ENCODE measurements at regions not wholly inside any gene's neighbourhood (a gene's known extent, or its start where the extent isn't known, plus 50 kb on each side); places are given as distances from the start of the nearest gene placed in this dataset.

DNA sequence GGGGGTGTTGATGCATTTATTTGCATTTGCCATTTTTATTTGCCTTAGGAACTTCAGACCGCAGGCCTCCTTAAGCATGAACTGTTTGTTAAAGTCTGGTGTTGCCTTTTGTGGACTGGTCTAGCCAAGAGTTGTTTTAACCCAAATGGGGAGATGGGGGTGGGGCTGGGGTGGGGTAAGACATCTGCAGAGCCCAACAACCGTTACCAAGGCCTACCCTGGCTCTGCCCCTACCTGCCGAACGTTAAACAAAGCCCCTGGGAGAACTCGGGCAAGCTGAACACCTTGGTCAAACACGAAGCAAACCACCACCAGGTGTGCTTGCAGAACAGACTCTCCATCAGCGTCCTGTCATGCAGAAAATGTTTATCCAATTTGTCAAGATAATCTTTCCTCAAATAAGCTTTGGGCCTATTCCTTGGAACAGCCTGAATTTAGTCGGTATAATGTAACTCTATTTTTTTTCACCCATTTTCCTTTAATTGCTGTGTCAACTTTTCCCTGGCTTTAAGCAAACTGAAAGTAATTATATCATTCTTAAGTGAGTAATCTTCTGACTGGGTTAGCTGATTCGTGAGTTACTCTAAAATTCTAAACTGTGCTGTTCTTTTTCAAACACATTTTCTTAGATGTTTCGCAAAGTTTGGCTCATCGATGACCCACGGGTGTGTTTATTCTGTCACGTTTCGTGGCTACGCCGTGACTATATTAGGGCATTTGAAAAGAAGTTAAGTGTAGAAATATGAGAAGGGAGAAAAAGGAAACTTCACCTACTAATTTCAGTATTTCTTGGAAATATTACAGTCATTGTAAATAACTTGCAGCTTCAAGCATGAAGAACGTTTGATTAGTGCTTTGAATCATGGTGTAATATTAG, 127.6 kb downstream of the SOX2 start:
- no peak for TF ChIP-seq POLR2AphosphoS5 (IDR thresholded peaks at IDR 0.05; ENCODE audit: insufficient read depth, low read depth, low read length)
- no peak for TF ChIP-seq JUN (IDR thresholded peaks at IDR 0.05; ENCODE audit: borderline replicate concordance, insufficient read depth, insufficient read length, low read depth)
- no peak for TF ChIP-seq GATA2 (IDR thresholded peaks at IDR 0.05; ENCODE audit: insufficient read depth, insufficient read length, low read depth, low read length)
- TF ChIP-seq FOS (IDR thresholded peaks at IDR 0.05; ENCODE audit: borderline replicate concordance, insufficient read depth, low read length) = no peak
- no peak for TF ChIP-seq POLR2A (IDR thresholded peaks at IDR 0.05; ENCODE audit: low read depth, low read length)
- TF ChIP-seq, protein P1, sequence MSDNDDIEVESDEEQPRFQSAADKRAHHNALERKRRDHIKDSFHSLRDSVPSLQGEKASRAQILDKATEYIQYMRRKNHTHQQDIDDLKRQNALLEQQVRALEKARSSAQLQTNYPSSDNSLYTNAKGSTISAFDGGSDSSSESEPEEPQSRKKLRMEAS (IDR thresholded peaks at IDR 0.05; ENCODE audit: insufficient read depth, insufficient read length) = no peak
- TF ChIP-seq, protein P2, sequence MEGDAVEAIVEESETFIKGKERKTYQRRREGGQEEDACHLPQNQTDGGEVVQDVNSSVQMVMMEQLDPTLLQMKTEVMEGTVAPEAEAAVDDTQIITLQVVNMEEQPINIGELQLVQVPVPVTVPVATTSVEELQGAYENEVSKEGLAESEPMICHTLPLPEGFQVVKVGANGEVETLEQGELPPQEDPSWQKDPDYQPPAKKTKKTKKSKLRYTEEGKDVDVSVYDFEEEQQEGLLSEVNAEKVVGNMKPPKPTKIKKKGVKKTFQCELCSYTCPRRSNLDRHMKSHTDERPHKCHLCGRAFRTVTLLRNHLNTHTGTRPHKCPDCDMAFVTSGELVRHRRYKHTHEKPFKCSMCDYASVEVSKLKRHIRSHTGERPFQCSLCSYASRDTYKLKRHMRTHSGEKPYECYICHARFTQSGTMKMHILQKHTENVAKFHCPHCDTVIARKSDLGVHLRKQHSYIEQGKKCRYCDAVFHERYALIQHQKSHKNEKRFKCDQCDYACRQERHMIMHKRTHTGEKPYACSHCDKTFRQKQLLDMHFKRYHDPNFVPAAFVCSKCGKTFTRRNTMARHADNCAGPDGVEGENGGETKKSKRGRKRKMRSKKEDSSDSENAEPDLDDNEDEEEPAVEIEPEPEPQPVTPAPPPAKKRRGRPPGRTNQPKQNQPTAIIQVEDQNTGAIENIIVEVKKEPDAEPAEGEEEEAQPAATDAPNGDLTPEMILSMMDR (IDR thresholded peaks at IDR 0.05; ENCODE audit: extremely low read depth in 1 of 2, insufficient read depth in 1 of 2, low read depth in 1 of 2, low read length in 2 of 2) = no peak
- TF ChIP-seq EZH2 (IDR thresholded peaks at IDR 0.05; ENCODE audit: borderline replicate concordance, low read depth, low read length, severe bottlenecking) = no peak
- TF ChIP-seq MYC (IDR thresholded peaks at IDR 0.05; ENCODE audit: low read depth, low read length) = no peak
- Histone ChIP-seq H3K27me3 (ENCODE audit: control insufficient read depth in 2 of 2, insufficient read depth in 2 of 2, low read length in 2 of 2) (no peaks in the 10 kb centered on the region), H3K4me3 (replicated peaks in 1 of 3; ENCODE audit: insufficient read depth in 1 of 3, low read depth in 1 of 3, low read length in 3 of 3) (no peak overlapping the region), H3K9me1 (replicated peaks; ENCODE audit: control insufficient read depth, extremely low read depth, insufficient read depth, low read length) (no peaks in the 10 kb centered on the region), H2AFZ (ENCODE audit: low read depth, low read length) (no peak overlapping the region), H3K9ac (replicated peaks; ENCODE audit: extremely low read depth, insufficient read depth, low read length) (no peak overlapping the region), H3K79me2 (ENCODE audit: control insufficient read depth, insufficient read depth, low read length) (no peaks in the 10 kb centered on the region), H3K4me1 (ENCODE audit: control insufficient read depth, extremely low read depth, insufficient read depth, low read length) (no peaks in the 10 kb centered on the region), H3K4me2 (ENCODE audit: insufficient read depth, low read length) (no peak overlapping the region), H4K20me1 (replicated peaks; ENCODE audit: control insufficient read depth, extremely low read depth, insufficient read depth, low read length) (no peaks in the 10 kb centered on the region), H3K27ac (ENCODE audit: insufficient read depth, low read depth, low read length) (no peak overlapping the region), H3K36me3 (ENCODE audit: control insufficient read depth in 2 of 2, extremely low read depth in 1 of 2, insufficient read depth in 2 of 2, low read length in 2 of 2) (no peaks in the 10 kb centered on the region), H3K9me3 (replicated peaks; ENCODE audit: control insufficient read depth, insufficient read depth, low read length) (no peaks in the 10 kb centered on the region)
- intact Hi-C loops (cut with micrococcal nuclease) (no loop called here), dilution Hi-C loops (cut with MboI; ENCODE audit: extremely low pct_ligation_motif_present, low sequenced_read_pairs) (no loop called here)
- no TSS peak for BruUV-seq (replicated peaks)
- POLR2A ChIA-PET = no interaction called here
- no peak for DNase-seq (ENCODE audit: low read depth, low spot score)
- FAIRE-seq = no peak
- CTCF ChIA-PET = no interaction called here
